Activated T-helper 2 cell treated with anti-CD3 and anti-CD28 coated beads, Interferon-gamma antibody, Interleukin-2, Interleukin-4, amounts not matched to agents 10 μg/mL and 5 μg/mL and 100 μg/mL, durations not matched to agents 14 hours and 24 hours and 36 hours (primary cell): ENCODE measurements at regions not wholly inside any gene's neighbourhood (a gene's known extent, or its start where the extent isn't known, plus 50 kb on each side); places are given as distances from the start of the nearest gene placed in this dataset.

Experiments
- DNase-seq: peaks from one replicate; pipeline ENCODE4 v3.0.0; 2021; ENCODE audit warnings: low spot score
- H3K27ac Mint-ChIP-seq: one replicate; pipeline ENCODE4 v1.8.0; 2021; ENCODE audit warnings: mixed read lengths
- H3K27me3 Mint-ChIP-seq: one replicate; pipeline ENCODE4 v1.8.0; 2021; ENCODE audit warnings: low read depth, mixed read lengths
- H3K36me3 Mint-ChIP-seq: one replicate; pipeline ENCODE4 v1.8.0; 2021; ENCODE audit warnings: low read depth, mixed read lengths
- H3K4me1 Mint-ChIP-seq: one replicate; pipeline ENCODE4 v1.8.0; 2021; ENCODE audit warnings: low read depth, mixed read lengths
- H3K4me3 Mint-ChIP-seq: one replicate; pipeline ENCODE4 v1.8.0; 2021; ENCODE audit warnings: low read depth, mild to moderate bottlenecking, moderate library complexity, mixed read lengths
- H3K9me3 Mint-ChIP-seq: one replicate; pipeline ENCODE4 v1.8.0; 2021; ENCODE audit warnings: mixed read lengths
- intact Hi-C: fragments of 100-400 bp; cut with micrococcal nuclease; formaldehyde crosslinking; loops from one replicate; pipeline ENCODE4 v1.15.1; 2023

DNA sequence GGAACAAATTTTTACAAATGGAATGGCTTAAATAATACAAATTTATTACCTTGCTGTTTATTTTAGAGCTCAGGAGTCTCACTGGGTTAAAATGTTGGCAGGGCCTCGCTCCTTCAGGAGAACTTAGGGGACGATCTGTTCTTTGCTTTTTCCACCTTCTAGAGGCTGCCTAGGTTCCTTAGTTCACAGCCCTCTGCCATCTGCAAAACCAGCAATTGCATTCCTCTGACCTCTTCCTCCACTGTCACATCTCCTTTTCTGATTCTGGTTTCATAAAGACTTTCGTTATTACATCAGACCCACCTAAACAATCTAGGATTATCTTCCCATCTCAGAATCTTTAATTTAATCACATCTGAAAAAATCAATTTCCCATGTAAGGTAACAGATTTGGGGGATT is 249.6 kb upstream of the SPRY2 start:
- H3K27me3 Mint-ChIP-seq = no peaks in the 10 kb centered on the region
- no peaks in the 10 kb centered on the region for H3K4me1 Mint-ChIP-seq
- H3K9me3 Mint-ChIP-seq = no peaks in the 10 kb centered on the region
- H3K27ac Mint-ChIP-seq = no peak overlapping the region
- no peak for DNase-seq
- H3K4me3 Mint-ChIP-seq = no peak overlapping the region
- H3K36me3 Mint-ChIP-seq = no peaks in the 10 kb centered on the region
- intact Hi-C loops = no loop called here

DNA sequence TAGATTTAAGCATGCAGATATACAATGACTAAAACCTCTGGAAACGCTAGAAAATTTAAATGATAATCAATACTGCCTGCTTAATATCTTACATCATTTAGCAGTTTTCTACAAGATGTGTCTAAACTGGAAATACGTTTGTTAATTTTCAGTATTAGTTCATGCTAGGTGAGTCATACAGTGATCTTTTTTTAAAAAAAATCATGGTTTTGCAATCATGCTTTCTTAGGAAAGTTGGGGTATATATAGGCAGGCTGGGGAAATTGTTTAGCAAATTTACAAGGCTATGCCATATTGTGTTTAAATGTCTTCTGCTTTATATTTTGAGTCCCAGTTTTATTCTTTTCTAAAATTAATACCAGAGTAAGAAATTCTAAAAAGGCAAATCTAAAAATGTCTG is 245.4 kb upstream of the SPRY2 start:
- no peak for DNase-seq
- intact Hi-C loops = no loop called here
- H3K4me3 Mint-ChIP-seq = no peak overlapping the region
- H3K36me3 Mint-ChIP-seq = no peaks in the 10 kb centered on the region
- H3K27ac Mint-ChIP-seq = no peak overlapping the region
- H3K4me1 Mint-ChIP-seq = no peaks in the 10 kb centered on the region
- no peaks in the 10 kb centered on the region for H3K9me3 Mint-ChIP-seq
- H3K27me3 Mint-ChIP-seq = no peaks in the 10 kb centered on the region

DNA sequence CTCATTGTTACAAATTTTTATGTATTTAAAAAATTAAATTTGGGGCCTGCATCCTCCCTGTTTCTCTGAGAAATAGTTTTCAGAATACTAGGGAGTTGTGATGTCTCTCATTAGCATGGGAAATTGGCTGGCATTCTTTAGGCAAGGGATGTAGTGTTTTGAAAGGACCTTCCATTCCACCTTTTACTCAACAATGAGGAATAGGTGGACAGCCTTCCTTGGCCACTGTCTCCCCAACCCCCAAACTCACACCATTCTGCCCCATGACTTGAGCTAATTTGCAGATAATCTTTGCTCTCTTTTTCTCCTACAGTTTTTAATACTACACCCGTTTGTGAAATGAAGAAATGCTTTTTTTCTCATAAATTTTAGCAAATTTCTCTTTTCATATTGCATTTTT is 244.6 kb upstream of the SPRY2 start:
- intact Hi-C loops = no loop called here
- H3K4me1 Mint-ChIP-seq = no peaks in the 10 kb centered on the region
- H3K27me3 Mint-ChIP-seq = no peaks in the 10 kb centered on the region
- peaks cover 5% of the 10 kb centered on the region for H3K9me3 Mint-ChIP-seq
- no peak overlapping the region for H3K27ac Mint-ChIP-seq
- no peak overlapping the region for H3K4me3 Mint-ChIP-seq
- no peak for DNase-seq
- no peaks in the 10 kb centered on the region for H3K36me3 Mint-ChIP-seq

DNA sequence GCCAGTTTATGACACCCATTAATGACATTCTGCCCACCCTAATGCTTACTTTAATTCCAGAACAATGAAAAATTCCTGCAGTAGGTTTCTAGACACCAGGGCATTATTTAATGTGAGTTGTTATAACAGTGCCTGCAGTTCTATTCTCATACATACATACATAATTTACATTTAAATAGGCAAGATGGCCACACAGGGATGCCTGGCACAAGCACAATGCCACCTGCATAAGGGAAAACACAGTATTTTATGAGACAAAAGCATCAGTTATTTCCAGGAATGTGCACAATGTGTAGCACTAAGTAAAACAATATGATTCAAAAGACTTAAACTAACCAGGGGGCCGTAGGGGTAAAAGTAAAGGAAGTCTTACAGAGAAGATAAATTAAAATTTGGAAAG is 243.9 kb upstream of the SPRY2 start:
- no peak overlapping the region for H3K27ac Mint-ChIP-seq
- H3K27me3 Mint-ChIP-seq = no peaks in the 10 kb centered on the region
- no peaks in the 10 kb centered on the region for H3K4me1 Mint-ChIP-seq

DNA sequence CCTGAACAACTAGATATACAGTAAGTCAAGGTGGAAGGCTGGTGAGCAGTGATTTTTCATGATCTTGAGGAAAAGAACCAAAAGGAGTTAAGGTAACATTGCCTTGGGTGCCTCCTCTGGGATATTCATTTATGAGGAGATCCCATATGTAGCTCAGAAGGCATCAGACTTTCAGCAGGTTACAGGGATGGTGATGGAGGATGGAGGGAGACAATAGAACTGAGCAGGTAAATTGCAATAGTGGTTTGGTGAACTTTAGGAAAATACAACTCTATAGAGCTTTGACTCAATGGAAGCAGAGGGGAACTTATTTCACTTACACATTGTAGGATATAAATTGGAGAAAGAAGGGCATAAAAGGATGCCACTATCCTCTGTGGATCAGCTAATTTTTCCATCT is 243.4 kb upstream of the SPRY2 start:
- no peaks in the 10 kb centered on the region for H3K36me3 Mint-ChIP-seq
- DNase-seq = no peak
- no peak overlapping the region for H3K4me3 Mint-ChIP-seq
- peaks cover 6% of the 10 kb centered on the region for H3K9me3 Mint-ChIP-seq
- no peaks in the 10 kb centered on the region for H3K4me1 Mint-ChIP-seq
- intact Hi-C loops = no loop called here
- no peaks in the 10 kb centered on the region for H3K27me3 Mint-ChIP-seq
- H3K27ac Mint-ChIP-seq = no peak overlapping the region

More for the DNA sequence above, 243.9 kb upstream of the SPRY2 start:
- no peak for DNase-seq
- H3K36me3 Mint-ChIP-seq = no peaks in the 10 kb centered on the region
- peaks cover 6% of the 10 kb centered on the region for H3K9me3 Mint-ChIP-seq
- no peak overlapping the region for H3K4me3 Mint-ChIP-seq
- intact Hi-C loops = no loop called here

DNA sequence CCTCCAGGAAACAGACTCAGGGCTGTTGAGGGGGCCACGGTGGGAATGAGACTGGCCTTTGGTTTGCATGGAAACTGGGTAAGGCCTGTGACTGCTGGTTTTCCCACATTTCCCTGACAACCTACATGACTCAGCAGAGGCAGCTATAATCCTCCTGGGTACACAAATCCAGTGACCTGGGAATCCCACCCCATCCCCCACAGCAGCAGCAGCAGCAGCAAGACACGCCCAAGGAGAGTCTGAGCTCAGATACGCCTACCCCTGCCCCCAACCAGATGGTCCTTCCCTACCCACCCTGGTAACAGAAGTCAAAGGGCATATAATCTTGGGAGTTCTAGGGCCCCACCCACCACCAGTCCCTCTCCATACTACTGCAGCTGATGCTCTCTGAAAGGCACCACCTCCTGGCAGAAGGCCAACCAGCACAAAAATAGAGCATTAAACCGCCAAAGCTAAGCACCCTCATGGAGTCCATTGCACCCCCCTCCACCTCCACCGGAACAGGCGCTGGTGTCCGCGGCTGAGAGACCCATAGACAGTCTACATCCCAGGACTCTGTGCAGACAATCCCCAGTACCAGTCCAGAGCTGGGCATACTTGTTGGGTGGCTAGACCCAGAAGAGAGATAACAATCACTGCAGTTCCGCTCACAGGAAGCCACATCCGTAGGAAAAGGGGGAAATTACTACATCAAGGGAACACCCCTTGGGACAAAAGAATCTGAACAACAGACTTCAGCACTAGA is 237.2 kb upstream of the SPRY2 start:
- no peak for DNase-seq
- no peak overlapping the region for H3K27ac Mint-ChIP-seq
- no peaks in the 10 kb centered on the region for H3K4me1 Mint-ChIP-seq
- no peaks in the 10 kb centered on the region for H3K27me3 Mint-ChIP-seq
- peaks cover 6% of the 10 kb centered on the region for H3K9me3 Mint-ChIP-seq
- no peaks in the 10 kb centered on the region for H3K36me3 Mint-ChIP-seq
- no peak overlapping the region for H3K4me3 Mint-ChIP-seq
- intact Hi-C loops = no loop called here

DNA sequence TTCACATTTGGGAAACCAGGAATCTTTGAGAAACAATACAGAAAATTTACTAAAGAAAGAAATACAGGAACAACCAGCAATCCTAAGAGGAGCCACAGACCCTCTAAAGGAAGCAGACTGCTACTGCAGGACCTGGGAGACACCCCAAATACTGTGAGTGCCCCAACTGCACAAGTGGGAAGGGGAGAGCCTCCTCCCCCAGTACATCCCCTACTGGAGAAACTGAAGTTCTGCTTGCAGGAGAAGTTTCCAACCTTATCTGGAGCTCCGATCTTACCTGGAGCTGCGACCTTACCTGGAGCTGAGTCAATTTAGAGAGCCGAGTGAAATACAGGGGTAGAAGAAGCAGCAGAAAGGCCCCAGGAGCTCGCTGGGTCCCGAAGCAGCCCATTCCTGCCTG is 236.4 kb upstream of the SPRY2 start:
- H3K4me3 Mint-ChIP-seq = no peak overlapping the region
- no peaks in the 10 kb centered on the region for H3K27me3 Mint-ChIP-seq
- DNase-seq = no peak
- no peaks in the 10 kb centered on the region for H3K36me3 Mint-ChIP-seq
- peaks cover 6% of the 10 kb centered on the region for H3K9me3 Mint-ChIP-seq
- no peaks in the 10 kb centered on the region for H3K4me1 Mint-ChIP-seq
- intact Hi-C loops = no loop called here
- H3K27ac Mint-ChIP-seq = no peak overlapping the region

DNA sequence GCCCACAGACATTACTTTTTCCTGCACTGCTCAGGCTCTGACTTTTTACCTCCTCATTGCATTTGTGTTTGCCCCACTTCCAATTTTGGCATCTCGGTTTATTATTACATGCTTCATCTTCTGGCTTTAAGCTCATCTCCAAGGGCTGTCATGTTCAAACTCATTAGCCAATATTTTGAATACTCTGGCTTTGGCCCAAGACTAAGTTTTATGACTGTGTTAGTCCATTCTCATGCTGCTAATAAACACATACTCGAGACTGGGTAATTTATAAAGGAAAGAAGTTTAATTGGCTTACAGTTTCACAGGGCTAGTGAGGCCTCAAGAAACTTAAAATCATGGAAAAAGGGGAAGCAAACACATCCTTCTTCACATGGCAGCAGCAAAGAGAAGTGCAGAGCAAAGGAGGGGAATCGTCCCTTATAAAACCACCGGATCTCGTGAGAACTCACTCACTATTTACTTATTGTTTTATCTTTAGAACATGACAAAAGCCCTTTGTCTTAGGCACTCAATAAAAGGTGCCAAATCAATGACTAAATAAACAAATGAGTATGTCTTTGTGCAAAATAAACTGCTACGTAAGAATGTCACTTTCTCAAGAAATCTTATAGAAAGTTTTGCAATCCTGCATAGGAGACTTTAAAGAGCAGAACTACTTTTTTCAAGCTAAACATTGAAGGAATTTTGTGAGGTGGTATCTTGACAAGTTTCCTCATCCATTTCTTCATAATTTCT is 233.4 kb upstream of the SPRY2 start:
- intact Hi-C loops = no loop called here
- Mint-ChIP-seq H3K9me3 (peaks cover 3% of the 10 kb centered on the region), H3K36me3 (no peaks in the 10 kb centered on the region), H3K4me1 (no peaks in the 10 kb centered on the region), H3K27me3 (no peaks in the 10 kb centered on the region), H3K4me3 (no peak overlapping the region), H3K27ac (no peak overlapping the region)
- no peak for DNase-seq

DNA sequence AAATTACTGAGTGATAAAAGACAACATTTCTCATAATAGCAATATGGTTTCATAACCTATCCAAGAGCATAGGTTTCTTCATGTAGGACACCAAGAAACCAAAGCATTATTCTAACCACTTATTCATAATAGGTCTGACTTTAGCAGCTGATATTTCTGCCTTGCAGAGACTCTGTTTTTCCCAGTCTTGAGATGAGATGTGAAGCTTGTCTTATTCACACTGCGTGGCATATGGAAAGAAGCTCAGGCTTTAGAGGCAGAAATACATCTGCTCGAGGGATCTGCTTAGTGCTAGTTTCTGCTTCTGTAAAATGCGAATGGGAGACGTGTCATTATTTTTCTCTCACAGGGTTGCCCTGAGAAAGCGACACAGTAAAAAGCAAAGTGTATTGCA is 232.0 kb upstream of the SPRY2 start:
- intact Hi-C loops = no loop called here
- no peaks in the 10 kb centered on the region for H3K27me3 Mint-ChIP-seq
- DNase-seq = no peak
- no peak overlapping the region for H3K27ac Mint-ChIP-seq
- H3K4me1 Mint-ChIP-seq = no peaks in the 10 kb centered on the region
- H3K9me3 Mint-ChIP-seq = peaks cover 3% of the 10 kb centered on the region
- no peak overlapping the region for H3K4me3 Mint-ChIP-seq
- no peaks in the 10 kb centered on the region for H3K36me3 Mint-ChIP-seq

DNA sequence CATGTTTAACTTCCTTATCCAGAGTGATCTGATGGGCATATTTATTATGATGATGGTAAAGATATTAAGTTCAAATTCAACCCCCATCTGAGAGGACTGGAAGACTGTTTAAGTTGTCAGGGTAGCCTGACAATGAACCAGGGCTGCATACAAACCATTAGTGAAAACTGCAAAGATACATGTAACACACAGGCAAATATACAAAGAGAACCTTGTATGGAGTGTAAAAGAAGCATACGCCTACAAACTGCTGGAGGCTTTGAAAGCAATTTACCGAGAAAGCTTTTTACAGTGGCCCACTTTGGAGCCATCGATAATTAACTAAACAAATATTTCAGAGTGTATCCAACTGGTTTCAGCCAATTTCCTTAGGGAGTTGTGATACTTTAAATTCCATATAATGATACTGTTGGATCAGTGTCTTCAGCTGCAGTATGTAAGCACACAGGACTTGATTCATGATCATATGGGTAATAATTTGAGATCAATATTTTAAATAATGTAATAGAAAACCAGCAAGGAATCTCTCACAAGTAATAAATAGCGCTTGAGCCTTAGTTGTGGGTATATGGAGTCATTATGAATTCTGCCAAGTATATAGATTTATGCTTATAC is 231.5 kb upstream of the SPRY2 start:
- intact Hi-C loops = no loop called here
- H3K36me3 Mint-ChIP-seq = no peaks in the 10 kb centered on the region
- H3K4me3 Mint-ChIP-seq = no peak overlapping the region
- no peaks in the 10 kb centered on the region for H3K4me1 Mint-ChIP-seq
- H3K27ac Mint-ChIP-seq = no peak overlapping the region
- DNase-seq = no peak
- no peaks in the 10 kb centered on the region for H3K27me3 Mint-ChIP-seq
- peaks cover 3% of the 10 kb centered on the region for H3K9me3 Mint-ChIP-seq

DNA sequence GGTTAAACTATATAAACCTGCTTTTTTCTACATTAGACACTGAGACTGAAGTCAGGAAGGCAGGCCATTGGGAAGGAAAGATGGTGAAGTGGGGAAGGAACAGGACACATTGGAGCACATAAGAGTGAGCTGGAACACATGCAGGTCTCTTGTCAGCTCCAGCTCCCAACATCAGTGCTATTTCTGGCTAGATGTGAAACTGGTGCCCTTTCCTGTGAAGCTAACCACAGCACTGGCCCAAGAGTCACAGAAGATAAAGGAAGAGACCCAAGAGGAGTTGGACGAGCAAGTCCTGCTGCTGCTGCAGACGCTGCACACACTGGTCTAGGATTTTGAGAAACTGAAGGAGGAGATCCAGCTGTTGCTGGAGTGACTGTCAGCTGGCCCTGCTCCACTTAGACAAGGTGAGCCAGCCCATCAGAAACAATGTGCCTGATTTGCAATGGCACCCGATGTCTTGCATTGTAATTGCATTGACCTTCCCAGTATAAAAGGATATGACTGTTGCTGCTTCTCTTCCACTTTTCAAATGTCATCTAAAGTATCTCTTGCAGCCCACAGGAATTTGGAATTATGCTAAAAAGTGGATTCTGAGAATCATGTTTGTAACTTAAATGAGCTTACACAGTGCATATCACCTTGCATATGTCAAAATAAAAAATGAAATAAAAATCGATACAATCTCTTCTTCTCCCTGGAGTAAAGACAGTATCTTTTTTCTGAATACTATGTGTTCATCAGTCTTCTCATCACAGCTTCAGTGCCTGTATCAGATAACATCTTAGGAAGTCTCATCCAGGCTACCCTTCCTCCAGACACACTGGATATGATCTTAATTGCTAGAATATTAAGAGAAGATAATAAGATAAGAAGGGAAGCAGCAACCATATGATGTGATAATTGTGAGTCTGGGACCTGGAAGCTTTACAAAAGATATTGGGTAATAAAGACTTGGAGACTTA is 230.7 kb upstream of the SPRY2 start:
- H3K27me3 Mint-ChIP-seq = no peaks in the 10 kb centered on the region
- H3K36me3 Mint-ChIP-seq = no peaks in the 10 kb centered on the region
- intact Hi-C loops = no loop called here
- H3K9me3 Mint-ChIP-seq = peaks cover 3% of the 10 kb centered on the region
- no peaks in the 10 kb centered on the region for H3K4me1 Mint-ChIP-seq
- no peak for DNase-seq
- no peak overlapping the region for H3K4me3 Mint-ChIP-seq
- no peak overlapping the region for H3K27ac Mint-ChIP-seq

DNA sequence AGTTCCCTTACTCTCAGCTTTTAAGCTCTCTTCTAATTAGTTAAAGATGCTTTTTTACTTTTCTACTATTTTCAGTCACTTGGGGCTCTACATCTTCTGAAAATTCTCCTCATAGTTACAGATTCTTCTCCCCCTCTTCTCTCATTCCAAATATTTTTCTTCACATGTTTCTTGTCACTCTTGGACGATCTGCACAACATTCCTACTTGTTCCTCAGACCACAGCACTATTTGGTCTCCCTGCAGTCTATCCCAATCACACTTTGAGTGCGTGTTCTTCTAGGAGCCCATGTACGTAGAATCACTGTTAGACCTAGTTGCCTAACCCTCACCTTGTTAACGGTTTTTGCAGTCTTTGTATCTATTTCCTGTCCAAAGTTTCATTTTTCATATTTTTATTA is 222.5 kb upstream of the SPRY2 start:
- Mint-ChIP-seq H3K4me3 (no peak overlapping the region), H3K27me3 (no peaks in the 10 kb centered on the region), H3K36me3 (no peaks in the 10 kb centered on the region), H3K9me3 (peaks cover 4% of the 10 kb centered on the region), H3K4me1 (no peaks in the 10 kb centered on the region), H3K27ac (no peak overlapping the region)
- intact Hi-C loops = no loop called here
- no peak for DNase-seq
